K562 (cell line): ENCODE measurements at regions not wholly inside any gene's neighbourhood (a gene's known extent, or its start where the extent isn't known, plus 50 kb on each side); places are given as distances from the start of the nearest gene placed in this dataset.

Source experiments
- ATAC-seq: fragments of 200-7000 bp; cut with Tn5 transposase; 3 replicates; pipeline ENCODE4 v1.9.1; 2020; ENCODE audit warnings: moderate library complexity
- BruUV-seq: library from RNA; stranded (reverse); fragments of 400-500 nt; replicated peaks from 2 replicates; lab custom pipeline; 2021; lab: Mats Ljungman, UMichigan
- CTCF ChIA-PET: fragments of 300-600 bp; formaldehyde crosslinking; extraction: SDS; loops from one replicate; lab custom pipeline; 2021; ENCODE audit warnings: low intra/inter-chr PET ratio; lab: Yijun Ruan, JAX
- POLR2A ChIA-PET: fragments of 300-600, 350-650 bp; sonication (Branson Sonifier 250); formaldehyde crosslinking; extraction: SDS; loops from one replicate; lab custom pipeline; 2021; ENCODE audit warnings: antibody characterized with exemption, inconsistent platforms; lab: Yijun Ruan, JAX
- DNase-seq, 4 experiments: peaks; one replicate each; pipeline versions ENCODE4 v3.0.0 to v3.0.0-alpha.2; 2011 to 2018; ENCODE audit warnings: low spot score in 3 of 4, mixed read lengths in 3 of 4; ENCODE audit errors: extremely low read depth in 1 of 4
- FAIRE-seq: peaks from 2 replicates; lab custom pipeline; 2011; peaks lifted over from hg19 to GRCh38; lab: Jason Lieb, UNC
- H2AFZ ChIP-seq: 2 replicates; pipeline ENCODE4 v1.6.0; 2011; ENCODE audit warnings: low read depth, low read length, control low read depth, inconsistent platforms
- H3K27ac ChIP-seq: fragments of 200-600 bp; 3 replicates; pipeline ENCODE4 v1.8.0; 2011; ENCODE audit warnings: low read depth, mild to moderate bottlenecking, control low read depth, inconsistent platforms, low read length, moderate library complexity, mixed read lengths; ENCODE audit errors: extremely low read depth
- H3K27me3 ChIP-seq, 2 experiments: fragments of 300-600 bp in 1 of 2; 2 replicates in 1 of 2; 3 replicates in 1 of 2; pipeline versions ENCODE4 v1.6.0 to v1.8.0; 2011; ENCODE audit warnings: inconsistent platforms in 2 of 2, low read length in 2 of 2, mild to moderate bottlenecking in 1 of 2, mixed read lengths in 1 of 2, moderate library complexity in 1 of 2; ENCODE audit not compliant: control insufficient read depth in 2 of 2, insufficient read depth in 2 of 2
- H3K36me3 ChIP-seq: fragments of 300-600 bp; 3 replicates; pipeline ENCODE4 v1.8.0; 2011; ENCODE audit warnings: mild to moderate bottlenecking, low read length, inconsistent platforms; ENCODE audit not compliant: control insufficient read depth, insufficient read depth
- H3K4me1 ChIP-seq, 2 experiments: fragments of 200-600 bp in 1 of 2; replicated peaks in 1 of 2; 2 replicates in 1 of 2; 3 replicates in 1 of 2; pipeline versions ENCODE4 v1.5.1 to v1.8.0; 2011; ENCODE audit warnings: inconsistent platforms in 2 of 2, low read length in 2 of 2, mild to moderate bottlenecking in 1 of 2, mixed read lengths in 1 of 2, moderate library complexity in 1 of 2; ENCODE audit not compliant: control insufficient read depth in 2 of 2, insufficient read depth in 2 of 2
- H3K4me2 ChIP-seq: 2 replicates; pipeline ENCODE4 v1.6.1; 2011; ENCODE audit warnings: low read length, control low read depth, inconsistent platforms, mixed read lengths; ENCODE audit not compliant: insufficient read depth
- H3K4me3 ChIP-seq: fragments of 200-600 bp; sonication (generic), shearing (Covaris generic); 2 replicates; pipeline ENCODE4 v1.5.1; 2016; ENCODE audit warnings: control low read depth, inconsistent platforms
- H3K79me2 ChIP-seq: fragments of 200-600 bp; 3 replicates; pipeline ENCODE4 v1.8.0; 2011; ENCODE audit warnings: low read length, inconsistent platforms; ENCODE audit not compliant: control insufficient read depth, insufficient read depth
- H3K9ac ChIP-seq, 2 experiments: 2 replicates each; pipeline versions ENCODE4 v1.6.0 to v1.6.1; 2011; ENCODE audit warnings: low read depth in 2 of 2, low read length in 2 of 2, control low read depth in 1 of 2, inconsistent platforms in 1 of 2, mild to moderate bottlenecking in 1 of 2, mixed read lengths in 1 of 2; ENCODE audit not compliant: insufficient read depth in 1 of 2
- H3K9me1 ChIP-seq: one replicate; pipeline ENCODE4 v1.6.0; 2011; ENCODE audit warnings: inconsistent platforms, mild to moderate bottlenecking, low read length, moderate library complexity; ENCODE audit not compliant: control insufficient read depth, insufficient read depth
- H3K9me3 ChIP-seq: replicated peaks from 2 replicates; pipeline ENCODE4 v1.5.1; 2011; ENCODE audit warnings: low read depth, low read length, inconsistent platforms; ENCODE audit not compliant: control insufficient read depth, insufficient read depth
- H4K20me1 ChIP-seq: replicated peaks from 2 replicates; pipeline ENCODE4 v1.6.1; 2011; ENCODE audit warnings: low read length, inconsistent platforms, mixed read lengths; ENCODE audit not compliant: control insufficient read depth, insufficient read depth
- MAX ChIP-seq: sonication (generic); formaldehyde crosslinking; IDR thresholded peaks from 2 replicates; pipeline ENCODE4 v1.9.0; 2022; ENCODE audit warnings: mild to moderate bottlenecking, missing genetic modification reagents
- MYNN ChIP-seq, 2 experiments: sonication (generic); formaldehyde crosslinking in 1 of 2; IDR thresholded peaks; 2 replicates each; pipeline versions ENCODE4 v1.5.0 to v1.6.1; 2016 to 2020; ENCODE audit warnings: antibody characterized with exemption in 1 of 2, missing genetic modification reagents in 1 of 2
- NFATC3 ChIP-seq: fragments of 450-650 bp; IDR thresholded peaks from 2 replicates; pipeline ENCODE4 v1.6.1; 2017; ENCODE audit warnings: mild to moderate bottlenecking
- POLR3A ChIP-seq: IDR thresholded peaks from 2 replicates; pipeline ENCODE4 v1.6.1; 2011; ENCODE audit warnings: borderline replicate concordance, mild to moderate bottlenecking, moderate library complexity; ENCODE audit not compliant: insufficient read length, insufficient read depth; ENCODE audit errors: extremely low read depth
- SAP30 ChIP-seq: fragments of 200-600 bp; sonication (generic); IDR thresholded peaks from 2 replicates; pipeline ENCODE4 v1.6.1; 2012; ENCODE audit warnings: borderline replicate concordance, low read depth, mild to moderate bottlenecking, moderate library complexity, low read length, control low read depth, inconsistent platforms; ENCODE audit not compliant: insufficient read depth, poor library complexity, severe bottlenecking
- TCF7L2 ChIP-seq: fragments of 150-350 bp; IDR thresholded peaks from 2 replicates; pipeline ENCODE4 v1.6.1; 2016; ENCODE audit warnings: low read depth, mild to moderate bottlenecking, low read length, moderate library complexity
- ZBTB5 ChIP-seq: fragments of 450-650 bp; IDR thresholded peaks from 2 replicates; pipeline ENCODE4 v1.6.1; 2017; ENCODE audit warnings: antibody characterized with exemption
- ZFP36 ChIP-seq: fragments of 150-350 bp; IDR thresholded peaks from 2 replicates; pipeline ENCODE4 v1.6.1; 2018; ENCODE audit warnings: low read length, low read depth; ENCODE audit not compliant: partially characterized antibody
- ZNF140 ChIP-seq: fragments of 250-450 bp; sonication (Bioruptor Pico); IDR thresholded peaks from 2 replicates; pipeline ENCODE4 v1.8.0; 2021; ENCODE audit warnings: moderate library complexity, mild to moderate bottlenecking, inconsistent platforms
- ZNF263 ChIP-seq: sonication (generic); formaldehyde crosslinking; IDR thresholded peaks from 2 replicates; pipeline ENCODE4 v1.8.0; 2022; ENCODE audit warnings: mild to moderate bottlenecking, missing genetic modification reagents, borderline replicate concordance
- ZNF512 ChIP-seq: IDR thresholded peaks from 2 replicates; pipeline ENCODE4 v1.6.1; 2016; ENCODE audit warnings: missing genetic modification characterization, missing compliant biosample characterization
- WGBS: fragments of 100-300 bp; shearing (Covaris generic); methylation state at CpG from one replicate; pipeline ENCODE4 v1.1.6; 2016; ENCODE audit warnings: low coverage, mixed read lengths; ENCODE audit not compliant: insufficient coverage; ENCODE audit errors: missing lambda C conversion rate; 5-methylcytosine and 5-hydroxymethylcytosine counted together
- in situ Hi-C: fragments of 300-500 bp; cut with MboI; formaldehyde crosslinking; loops from 4 replicates; pipeline ENCODE4 v1.15.0; 2018; ENCODE audit warnings: inconsistent platforms, mixed read lengths
- intact Hi-C: fragments of 100-400 bp; cut with micrococcal nuclease; formaldehyde crosslinking; loops from 2 replicates; pipeline ENCODE4 v1.14.2; 2022
- TF ChIP-seq, protein P1 (sequence below): sonication (generic); formaldehyde crosslinking; IDR thresholded peaks from 2 replicates; pipeline ENCODE4 v1.8.1; 2023; ENCODE audit warnings: missing genetic modification reagents, mild to moderate bottlenecking, borderline replicate concordance

DNA sequence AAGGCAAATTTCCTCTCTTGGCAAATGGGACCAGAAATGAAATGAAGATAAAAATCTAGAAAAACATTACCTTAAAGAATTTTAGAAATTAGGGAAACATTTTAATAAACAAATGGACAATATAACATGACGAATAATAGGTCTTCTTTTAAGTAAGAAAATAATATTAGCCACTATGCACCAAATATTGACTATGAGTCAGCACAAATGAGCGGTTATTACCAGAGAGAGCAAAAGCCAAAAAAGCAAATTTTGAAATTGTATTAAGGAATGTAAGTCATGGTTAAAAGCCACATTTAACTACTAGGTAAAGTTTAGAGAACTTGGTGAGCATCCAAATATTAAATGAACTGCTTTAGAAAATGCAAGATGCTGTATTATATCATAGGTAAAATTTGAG lies 376.6 kb upstream of the JAG1 start (continued):
- TF ChIP-seq ZFP36 = no peak
- TF ChIP-seq ZBTB5 = no peak
- TF ChIP-seq SAP30 = no peak
- TF ChIP-seq MYNN (IDR thresholded peaks at IDR 0.05) = no peak
- no peak for TF ChIP-seq MYNN (CRISPR knock-in tag; IDR thresholded peaks at IDR 0.05)
- no peak for TF ChIP-seq TCF7L2
- no peak for TF ChIP-seq ZNF140 (CRISPR knock-in tag)

- intact Hi-C loops = no loop called here
- no peak overlapping the region for H2AFZ ChIP-seq
- no TSS peak for BruUV-seq
- TF ChIP-seq ZNF512 (tag) (no peak), MAX (CRISPR knock-in tag) (no peak), NFATC3 (no peak), ZNF263 (CRISPR knock-in tag) (no peak), POLR3A (no peak)
- TF ChIP-seq, protein P1, sequence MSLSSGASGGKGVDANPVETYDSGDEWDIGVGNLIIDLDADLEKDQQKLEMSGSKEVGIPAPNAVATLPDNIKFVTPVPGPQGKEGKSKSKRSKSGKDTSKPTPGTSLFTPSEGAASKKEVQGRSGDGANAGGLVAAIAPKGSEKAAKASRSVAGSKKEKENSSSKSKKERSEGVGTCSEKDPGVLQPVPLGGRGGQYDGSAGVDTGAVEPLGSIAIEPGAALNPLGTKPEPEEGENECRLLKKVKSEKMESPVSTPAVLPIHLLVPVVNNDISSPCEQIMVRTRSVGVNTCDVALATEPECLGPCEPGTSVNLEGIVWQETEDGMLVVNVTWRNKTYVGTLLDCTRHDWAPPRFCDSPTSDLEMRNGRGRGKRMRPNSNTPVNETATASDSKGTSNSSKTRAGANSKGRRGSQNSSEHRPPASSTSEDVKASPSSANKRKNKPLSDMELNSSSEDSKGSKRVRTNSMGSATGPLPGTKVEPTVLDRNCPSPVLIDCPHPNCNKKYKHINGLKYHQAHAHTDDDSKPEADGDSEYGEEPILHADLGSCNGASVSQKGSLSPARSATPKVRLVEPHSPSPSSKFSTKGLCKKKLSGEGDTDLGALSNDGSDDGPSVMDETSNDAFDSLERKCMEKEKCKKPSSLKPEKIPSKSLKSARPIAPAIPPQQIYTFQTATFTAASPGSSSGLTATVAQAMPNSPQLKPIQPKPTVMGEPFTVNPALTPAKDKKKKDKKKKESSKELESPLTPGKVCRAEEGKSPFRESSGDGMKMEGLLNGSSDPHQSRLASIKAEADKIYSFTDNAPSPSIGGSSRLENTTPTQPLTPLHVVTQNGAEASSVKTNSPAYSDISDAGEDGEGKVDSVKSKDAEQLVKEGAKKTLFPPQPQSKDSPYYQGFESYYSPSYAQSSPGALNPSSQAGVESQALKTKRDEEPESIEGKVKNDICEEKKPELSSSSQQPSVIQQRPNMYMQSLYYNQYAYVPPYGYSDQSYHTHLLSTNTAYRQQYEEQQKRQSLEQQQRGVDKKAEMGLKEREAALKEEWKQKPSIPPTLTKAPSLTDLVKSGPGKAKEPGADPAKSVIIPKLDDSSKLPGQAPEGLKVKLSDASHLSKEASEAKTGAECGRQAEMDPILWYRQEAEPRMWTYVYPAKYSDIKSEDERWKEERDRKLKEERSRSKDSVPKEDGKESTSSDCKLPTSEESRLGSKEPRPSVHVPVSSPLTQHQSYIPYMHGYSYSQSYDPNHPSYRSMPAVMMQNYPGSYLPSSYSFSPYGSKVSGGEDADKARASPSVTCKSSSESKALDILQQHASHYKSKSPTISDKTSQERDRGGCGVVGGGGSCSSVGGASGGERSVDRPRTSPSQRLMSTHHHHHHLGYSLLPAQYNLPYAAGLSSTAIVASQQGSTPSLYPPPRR (CRISPR knock-in tag) = no peak
Measured at GRCh38 chr20:11051136-11051535, 377.3 kb upstream of the JAG1 start.

More at GRCh38 chr20:11051136-11051535, 377.3 kb upstream of the JAG1 start:
- Histone ChIP-seq H3K27me3 (no peaks in the 10 kb centered on the region), H3K4me1 (no peaks in the 10 kb centered on the region), H3K9ac (no peak overlapping the region), H3K9me3 (no peaks in the 10 kb centered on the region), H3K36me3 (no peaks in the 10 kb centered on the region), H3K4me2 (no peak overlapping the region), H3K9me1 (no peaks in the 10 kb centered on the region), H3K27ac (no peak overlapping the region), H3K4me3 (no peak overlapping the region), H4K20me1 (no peaks in the 10 kb centered on the region), H3K79me2 (no peaks in the 10 kb centered on the region)
- DNase-seq (no peak), ATAC-seq (no peak), FAIRE-seq (no peak)
- in situ Hi-C loops = no loop called here
- POLR2A ChIA-PET = no interaction called here
- CTCF ChIA-PET = no interaction called here
- 0% methylated on average over 3 of the region's 3 CpGs for WGBS
